GM23338 (cell line): ENCODE measurements at regions not wholly inside any gene's neighbourhood (a gene's known extent, or its start where the extent isn't known, plus 50 kb on each side); places are given as distances from the start of the nearest gene placed in this dataset.
"Not testable (repeated sequence)": the region's sequence is repeated elsewhere in the genome, so short reads cannot be mapped to it uniquely, and the experiment has no call there.

ENCODE experiments used
- ATAC-seq: fragments of 200-7000 bp; cut with Tn5 transposase; 3 replicates; pipeline ENCODE4 v1.9.1; 2020
- DNase-seq: peaks from one replicate; pipeline ENCODE4 v3.0.0-alpha.2; 2015; ENCODE audit warnings: low spot score
- H2AFZ ChIP-seq: fragments of 200-600 bp; sonication (generic); 2 replicates; pipeline ENCODE4 v1.8.0; 2016; ENCODE audit warnings: antibody characterized with exemption, mild to moderate bottlenecking, moderate library complexity
- H3F3A ChIP-seq: fragments of 200-600 bp; sonication (generic); replicated peaks from 2 replicates; pipeline ENCODE4 v1.8.0; 2017; ENCODE audit warnings: antibody characterized with exemption, mixed run types, low read depth
- H3K27ac ChIP-seq: fragments of 200-600 bp; sonication (generic); 2 replicates; pipeline ENCODE4 v1.6.1; 2016; ENCODE audit warnings: low read depth
- H3K27me3 ChIP-seq: fragments of 200-600 bp; sonication (generic); 2 replicates; pipeline ENCODE4 v1.8.0; 2016; ENCODE audit warnings: mild to moderate bottlenecking, mixed run types, moderate library complexity; ENCODE audit not compliant: insufficient read depth
- H3K36me3 ChIP-seq: fragments of 200-600 bp; sonication (generic); 2 replicates; pipeline ENCODE4 v1.8.0; 2016; ENCODE audit warnings: mild to moderate bottlenecking; ENCODE audit not compliant: insufficient read depth
- H3K4me1 ChIP-seq: fragments of 200-600 bp; sonication (generic); 2 replicates; pipeline ENCODE4 v1.8.0; 2016; ENCODE audit warnings: mild to moderate bottlenecking, moderate library complexity; ENCODE audit not compliant: insufficient read depth
- H3K4me2 ChIP-seq: fragments of 200-600 bp; sonication (generic); 2 replicates; pipeline ENCODE4 v1.7.1; 2017; ENCODE audit warnings: mixed run types
- H3K4me3 ChIP-seq: fragments of 200-600 bp; sonication (generic); 2 replicates; pipeline ENCODE4 v1.6.1; 2016; ENCODE audit warnings: mixed run types
- H3K79me2 ChIP-seq: fragments of 200-600 bp; sonication (generic); replicated peaks from 2 replicates; pipeline ENCODE4 v1.8.0; 2017; ENCODE audit warnings: mild to moderate bottlenecking; ENCODE audit not compliant: insufficient read depth
- H3K9me2 ChIP-seq: fragments of 200-600 bp; sonication (generic); 2 replicates; pipeline ENCODE4 v1.8.0; 2017; ENCODE audit not compliant: insufficient read depth
- H4K20me1 ChIP-seq: fragments of 200-600 bp; sonication (generic); replicated peaks from 2 replicates; pipeline ENCODE4 v1.8.0; 2017; ENCODE audit warnings: mild to moderate bottlenecking; ENCODE audit not compliant: insufficient read depth
- H3K27ac Mint-ChIP-seq: 2 replicates; pipeline ENCODE4 v1.8.0; 2020; ENCODE audit warnings: inconsistent platforms, mild to moderate bottlenecking, moderate library complexity, mixed read lengths
- H3K27me3 Mint-ChIP-seq: 3 replicates; pipeline ENCODE4 v1.8.0; 2022; ENCODE audit warnings: low read depth, mild to moderate bottlenecking, moderate library complexity, mixed read lengths, inconsistent platforms; ENCODE audit not compliant: insufficient read depth, poor library complexity
- H3K36me3 Mint-ChIP-seq: 3 replicates; pipeline ENCODE4 v1.8.0; 2021; ENCODE audit warnings: low read depth, mild to moderate bottlenecking, inconsistent platforms, moderate library complexity, mixed read lengths
- H3K4me1 Mint-ChIP-seq: 3 replicates; pipeline ENCODE4 v1.8.0; 2020; ENCODE audit warnings: mild to moderate bottlenecking, inconsistent platforms, mixed read lengths
- H3K4me3 Mint-ChIP-seq: 3 replicates; pipeline ENCODE4 v1.8.0; 2021; ENCODE audit warnings: moderate library complexity, mild to moderate bottlenecking, inconsistent platforms, mixed read lengths
- H3K9me3 Mint-ChIP-seq: 3 replicates; pipeline ENCODE4 v1.8.0; 2020; ENCODE audit warnings: moderate library complexity, mild to moderate bottlenecking, inconsistent platforms, mixed read lengths
- CREB1 ChIP-seq: fragments of 250-450 bp; sonication (Bioruptor Pico); IDR thresholded peaks from 2 replicates; pipeline ENCODE4 v1.5.0; 2020; ENCODE audit warnings: low read depth, mild to moderate bottlenecking, moderate library complexity
- EZH2phosphoT487 ChIP-seq: fragments of 200-600 bp; sonication (generic); IDR thresholded peaks from one replicate; pipeline ENCODE4 v1.8.1; 2018; ENCODE audit warnings: antibody characterized with exemption; ENCODE audit not compliant: unreplicated experiment
- ZNF114 ChIP-seq: fragments of 250-450 bp; sonication (Bioruptor Pico); IDR thresholded peaks from 2 replicates; pipeline ENCODE4 v1.5.0; 2020; ENCODE audit warnings: mild to moderate bottlenecking, moderate library complexity
- TF ChIP-seq, protein P1 (sequence below): fragments of 250-450 bp; sonication (Bioruptor Pico); IDR thresholded peaks from 2 replicates; pipeline ENCODE4 v1.5.0; 2020; ENCODE audit warnings: mild to moderate bottlenecking, moderate library complexity
- TF ChIP-seq, protein P2 (sequence below): IDR thresholded peaks from 2 replicates; pipeline ENCODE4 v1.6.1; 2016; ENCODE audit warnings: antibody characterized with exemption

DNA sequence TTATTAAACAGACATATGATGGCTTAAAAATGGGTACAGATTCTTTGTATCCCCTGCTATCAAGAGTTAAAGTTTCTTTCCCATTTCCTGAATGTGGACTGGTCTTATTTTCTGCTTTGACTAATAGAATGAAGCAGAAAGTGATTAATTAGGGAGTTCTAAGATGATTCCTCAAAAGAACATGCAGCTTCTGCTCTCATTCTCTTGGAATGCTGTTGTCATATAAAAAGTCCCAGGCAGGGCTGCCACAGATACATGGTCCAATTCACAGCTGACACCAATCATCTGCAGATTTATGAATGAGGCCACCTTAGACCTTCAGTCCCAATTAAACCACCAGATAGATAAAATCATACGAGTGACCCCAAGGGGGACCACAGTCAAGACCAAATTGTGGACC is 844.5 kb upstream of the RAG2 start (continued):
- no peak for TF ChIP-seq CREB1

DNA sequence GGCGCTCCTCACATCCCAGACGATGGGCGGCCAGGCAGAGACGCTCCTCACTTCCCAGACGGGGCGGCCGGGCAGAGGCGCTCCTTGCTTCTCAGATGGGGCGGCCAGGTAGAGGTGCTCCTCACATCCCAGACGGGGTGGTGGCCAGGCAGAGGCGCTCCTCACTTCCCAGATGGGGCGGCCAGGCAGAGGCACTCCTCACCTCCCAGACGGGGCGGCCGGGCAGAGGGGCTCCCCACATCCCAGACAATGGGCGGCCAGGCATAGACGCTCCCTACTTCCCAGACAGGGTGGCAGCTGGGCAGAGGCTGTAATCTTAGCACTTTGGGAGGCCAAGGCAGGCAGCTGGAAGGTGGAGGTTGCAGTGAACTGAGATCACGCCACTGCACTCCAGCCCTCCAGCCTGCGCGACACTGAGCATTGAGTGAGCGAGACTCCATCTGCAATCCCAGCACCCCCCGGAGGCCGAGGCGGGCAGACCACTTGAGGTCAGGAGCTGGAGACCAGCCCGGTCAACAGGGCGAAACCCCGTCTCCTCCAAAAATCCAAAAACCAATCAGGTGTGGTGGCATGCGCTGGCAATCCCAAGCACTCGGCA is 833.7 kb upstream of the RAG2 start:
- H3K27me3 Mint-ChIP-seq, H3K79me2 ChIP-seq, H3K9me2 ChIP-seq, H3K4me3 ChIP-seq, H2AFZ ChIP-seq, H3K4me1 Mint-ChIP-seq, H3K27me3 ChIP-seq, H3K4me2 ChIP-seq, H4K20me1 ChIP-seq, DNase-seq, H3K27ac ChIP-seq, H3K36me3 ChIP-seq, H3K4me3 Mint-ChIP-seq, ATAC-seq, H3K27ac Mint-ChIP-seq, H3F3A ChIP-seq, H3K4me1 ChIP-seq: not testable (repeated sequence)
- H3K9me3 Mint-ChIP-seq, result peaks cover 84% of the 10 kb centered on the region
- peaks cover 34% of the 10 kb centered on the region for H3K36me3 Mint-ChIP-seq

DNA sequence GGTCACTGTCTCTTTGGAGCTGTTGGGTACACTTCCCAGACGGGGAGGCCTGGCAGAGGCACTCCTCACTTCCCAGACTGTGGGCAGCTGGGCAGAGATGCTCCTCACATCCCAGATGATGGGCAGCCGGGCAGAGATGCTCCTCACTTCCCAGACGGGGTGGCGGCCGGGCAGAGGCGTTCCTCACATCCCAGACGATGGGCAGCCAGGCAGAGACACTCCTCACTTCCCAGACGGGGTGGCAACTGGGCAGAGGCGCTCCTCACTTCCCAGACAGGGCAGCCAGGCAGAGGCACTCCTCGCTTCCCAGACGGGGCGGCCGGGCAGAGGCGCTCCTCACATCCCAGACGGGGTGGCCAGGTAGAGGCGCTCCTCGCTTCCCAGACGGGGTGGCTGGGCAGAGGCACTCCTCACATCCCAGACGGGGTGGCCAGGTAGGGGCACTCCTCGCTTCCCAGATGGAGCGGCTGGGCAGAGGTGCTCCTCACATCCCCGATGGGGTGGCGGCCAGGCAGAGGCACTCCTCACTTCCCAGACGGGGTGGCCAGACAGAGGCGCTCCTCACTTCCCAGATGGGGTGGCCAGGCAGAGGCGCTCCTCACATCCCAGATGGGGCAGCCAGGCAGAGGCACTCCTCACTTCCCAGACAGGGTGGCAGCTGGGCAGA is 833.1 kb upstream of the RAG2 start:
- H3K4me3 Mint-ChIP-seq, H3K79me2 ChIP-seq, DNase-seq, H3K27ac Mint-ChIP-seq, H4K20me1 ChIP-seq, H3K9me2 ChIP-seq, H3K4me1 Mint-ChIP-seq, H3K4me2 ChIP-seq, H3K4me3 ChIP-seq, H3F3A ChIP-seq, H3K27ac ChIP-seq, ATAC-seq, H3K27me3 ChIP-seq, H3K4me1 ChIP-seq, H2AFZ ChIP-seq, H3K36me3 ChIP-seq, H3K27me3 Mint-ChIP-seq: not testable (repeated sequence)
- Mint-ChIP-seq H3K36me3 (peaks cover 35% of the 10 kb centered on the region), H3K9me3 (peaks cover 88% of the 10 kb centered on the region)

DNA sequence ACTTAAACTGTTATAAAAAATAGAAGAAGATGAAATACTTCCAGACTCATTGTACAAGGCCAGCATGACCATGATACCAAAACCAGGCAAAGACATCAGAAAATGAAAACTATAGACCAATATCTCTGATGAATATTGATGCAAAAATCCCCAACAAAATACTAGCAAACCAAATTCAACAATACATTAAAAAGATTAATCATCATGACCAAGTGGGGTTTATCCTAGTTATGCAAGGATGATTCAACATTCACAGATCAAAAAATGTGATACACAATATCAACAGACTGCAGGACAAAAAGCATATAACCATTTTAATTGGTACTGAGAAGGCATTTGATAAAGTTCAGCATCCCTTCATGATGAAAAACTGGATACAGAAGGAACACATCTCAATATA is 824.5 kb upstream of the RAG2 start:
- no peaks in the 10 kb centered on the region for H3K27me3 ChIP-seq
- ATAC-seq (no peak), DNase-seq (no peak)
- no peak overlapping the region for H3K4me3 Mint-ChIP-seq
- H2AFZ ChIP-seq, result no peak overlapping the region
- H3F3A ChIP-seq, result no peaks in the 10 kb centered on the region
- H3K36me3 Mint-ChIP-seq, result peaks cover 33% of the 10 kb centered on the region
- H3K9me3 Mint-ChIP-seq, result peaks cover 79% of the 10 kb centered on the region
- no peaks in the 10 kb centered on the region; the same call in none of the 2 replicates for H3K36me3 ChIP-seq
- no peak overlapping the region for H3K27ac Mint-ChIP-seq
- no peak overlapping the region for H3K4me3 ChIP-seq
- H3K4me1 Mint-ChIP-seq, result no peaks in the 10 kb centered on the region
- H3K79me2 ChIP-seq, result no peaks in the 10 kb centered on the region
- H3K9me2 ChIP-seq, result no peaks in the 10 kb centered on the region
- H3K27me3 Mint-ChIP-seq, result no peaks in the 10 kb centered on the region
- H3K4me2 ChIP-seq, result no peak overlapping the region
- H3K27ac ChIP-seq, result no peak overlapping the region
- no peaks in the 10 kb centered on the region for H3K4me1 ChIP-seq
- H4K20me1 ChIP-seq, result no peaks in the 10 kb centered on the region
- TF ChIP-seq, protein P1, sequence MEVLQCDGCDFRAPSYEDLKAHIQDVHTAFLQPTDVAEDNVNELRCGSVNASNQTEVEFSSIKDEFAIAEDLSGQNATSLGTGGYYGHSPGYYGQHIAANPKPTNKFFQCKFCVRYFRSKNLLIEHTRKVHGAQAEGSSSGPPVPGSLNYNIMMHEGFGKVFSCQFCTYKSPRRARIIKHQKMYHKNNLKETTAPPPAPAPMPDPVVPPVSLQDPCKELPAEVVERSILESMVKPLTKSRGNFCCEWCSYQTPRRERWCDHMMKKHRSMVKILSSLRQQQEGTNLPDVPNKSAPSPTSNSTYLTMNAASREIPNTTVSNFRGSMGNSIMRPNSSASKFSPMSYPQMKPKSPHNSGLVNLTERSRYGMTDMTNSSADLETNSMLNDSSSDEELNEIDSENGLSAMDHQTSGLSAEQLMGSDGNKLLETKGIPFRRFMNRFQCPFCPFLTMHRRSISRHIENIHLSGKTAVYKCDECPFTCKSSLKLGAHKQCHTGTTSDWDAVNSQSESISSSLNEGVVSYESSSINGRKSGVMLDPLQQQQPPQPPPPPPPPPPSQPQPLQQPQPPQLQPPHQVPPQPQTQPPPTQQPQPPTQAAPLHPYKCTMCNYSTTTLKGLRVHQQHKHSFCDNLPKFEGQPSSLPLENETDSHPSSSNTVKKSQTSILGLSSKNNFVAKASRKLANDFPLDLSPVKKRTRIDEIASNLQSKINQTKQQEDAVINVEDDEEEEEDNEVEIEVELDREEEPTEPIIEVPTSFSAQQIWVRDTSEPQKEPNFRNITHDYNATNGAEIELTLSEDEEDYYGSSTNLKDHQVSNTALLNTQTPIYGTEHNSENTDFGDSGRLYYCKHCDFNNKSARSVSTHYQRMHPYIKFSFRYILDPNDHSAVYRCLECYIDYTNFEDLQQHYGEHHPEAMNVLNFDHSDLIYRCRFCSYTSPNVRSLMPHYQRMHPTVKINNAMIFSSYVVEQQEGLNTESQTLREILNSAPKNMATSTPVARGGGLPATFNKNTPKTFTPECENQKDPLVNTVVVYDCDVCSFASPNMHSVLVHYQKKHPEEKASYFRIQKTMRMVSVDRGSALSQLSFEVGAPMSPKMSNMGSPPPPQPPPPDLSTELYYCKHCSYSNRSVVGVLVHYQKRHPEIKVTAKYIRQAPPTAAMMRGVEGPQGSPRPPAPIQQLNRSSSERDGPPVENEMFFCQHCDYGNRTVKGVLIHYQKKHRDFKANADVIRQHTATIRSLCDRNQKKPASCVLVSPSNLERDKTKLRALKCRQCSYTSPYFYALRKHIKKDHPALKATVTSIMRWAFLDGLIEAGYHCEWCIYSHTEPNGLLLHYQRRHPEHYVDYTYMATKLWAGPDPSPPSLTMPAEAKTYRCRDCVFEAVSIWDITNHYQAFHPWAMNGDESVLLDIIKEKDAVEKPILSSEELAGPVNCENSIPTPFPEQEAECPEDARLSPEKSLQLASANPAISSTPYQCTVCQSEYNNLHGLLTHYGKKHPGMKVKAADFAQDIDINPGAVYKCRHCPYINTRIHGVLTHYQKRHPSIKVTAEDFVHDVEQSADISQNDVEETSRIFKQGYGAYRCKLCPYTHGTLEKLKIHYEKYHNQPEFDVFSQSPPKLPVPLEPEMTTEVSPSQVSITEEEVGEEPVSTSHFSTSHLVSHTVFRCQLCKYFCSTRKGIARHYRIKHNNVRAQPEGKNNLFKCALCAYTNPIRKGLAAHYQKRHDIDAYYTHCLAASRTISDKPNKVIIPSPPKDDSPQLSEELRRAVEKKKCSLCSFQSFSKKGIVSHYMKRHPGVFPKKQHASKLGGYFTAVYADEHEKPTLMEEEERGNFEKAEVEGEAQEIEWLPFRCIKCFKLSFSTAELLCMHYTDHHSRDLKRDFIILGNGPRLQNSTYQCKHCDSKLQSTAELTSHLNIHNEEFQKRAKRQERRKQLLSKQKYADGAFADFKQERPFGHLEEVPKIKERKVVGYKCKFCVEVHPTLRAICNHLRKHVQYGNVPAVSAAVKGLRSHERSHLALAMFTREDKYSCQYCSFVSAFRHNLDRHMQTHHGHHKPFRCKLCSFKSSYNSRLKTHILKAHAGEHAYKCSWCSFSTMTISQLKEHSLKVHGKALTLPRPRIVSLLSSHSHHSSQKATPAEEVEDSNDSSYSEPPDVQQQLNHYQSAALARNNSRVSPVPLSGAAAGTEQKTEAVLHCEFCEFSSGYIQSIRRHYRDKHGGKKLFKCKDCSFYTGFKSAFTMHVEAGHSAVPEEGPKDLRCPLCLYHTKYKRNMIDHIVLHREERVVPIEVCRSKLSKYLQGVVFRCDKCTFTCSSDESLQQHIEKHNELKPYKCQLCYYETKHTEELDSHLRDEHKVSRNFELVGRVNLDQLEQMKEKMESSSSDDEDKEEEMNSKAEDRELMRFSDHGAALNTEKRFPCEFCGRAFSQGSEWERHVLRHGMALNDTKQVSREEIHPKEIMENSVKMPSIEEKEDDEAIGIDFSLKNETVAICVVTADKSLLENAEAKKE, result no peak
- TF ChIP-seq EZH2phosphoT487, result no peak
- no peak for TF ChIP-seq ZNF114 (CRISPR knock-in tag)
- TF ChIP-seq, protein P2, sequence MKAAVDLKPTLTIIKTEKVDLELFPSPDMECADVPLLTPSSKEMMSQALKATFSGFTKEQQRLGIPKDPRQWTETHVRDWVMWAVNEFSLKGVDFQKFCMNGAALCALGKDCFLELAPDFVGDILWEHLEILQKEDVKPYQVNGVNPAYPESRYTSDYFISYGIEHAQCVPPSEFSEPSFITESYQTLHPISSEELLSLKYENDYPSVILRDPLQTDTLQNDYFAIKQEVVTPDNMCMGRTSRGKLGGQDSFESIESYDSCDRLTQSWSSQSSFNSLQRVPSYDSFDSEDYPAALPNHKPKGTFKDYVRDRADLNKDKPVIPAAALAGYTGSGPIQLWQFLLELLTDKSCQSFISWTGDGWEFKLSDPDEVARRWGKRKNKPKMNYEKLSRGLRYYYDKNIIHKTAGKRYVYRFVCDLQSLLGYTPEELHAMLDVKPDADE, result no peak
